Panc1 (cell line): ENCODE measurements at regions not wholly inside any gene's neighbourhood (a gene's known extent, or its start where the extent isn't known, plus 50 kb on each side); places are given as distances from the start of the nearest gene placed in this dataset.

Experiments
- ATAC-seq: fragments of 200-7000 bp; cut with Tn5 transposase; 2 replicates; pipeline ENCODE4 v1.9.1; 2020; ENCODE audit warnings: mild to moderate bottlenecking, moderate library complexity
- BruUV-seq: library from RNA; stranded (reverse); fragments of 400-500 nt; replicated peaks from 2 replicates; lab custom pipeline; 2021; lab: Mats Ljungman, UMichigan
- CTCF ChIA-PET: fragments of 300-600 bp; sonication (Branson Sonifier 250); formaldehyde crosslinking; loops from one replicate; lab custom pipeline; 2022; ENCODE audit warnings: antibody characterized with exemption; lab: Charles Lee
- POLR2A ChIA-PET: fragments of 300-600 bp; sonication (Branson Sonifier 250); formaldehyde crosslinking; loops from one replicate; lab custom pipeline; 2022; ENCODE audit warnings: antibody characterized with exemption; lab: Charles Lee
- DNase-seq: peaks from one replicate; pipeline ENCODE4 v3.0.0-alpha.2; 2010; ENCODE audit warnings: low read depth, low spot score
- H3K27ac ChIP-seq: 2 replicates; pipeline ENCODE4 v1.5.1; 2011; ENCODE audit warnings: mild to moderate bottlenecking, low read length, inconsistent platforms
- H3K27me3 ChIP-seq: fragments of 200-500 bp; sonication (Bioruptor generic); 2 replicates; pipeline ENCODE4 v1.6.0; 2014; ENCODE audit warnings: low read length, inconsistent platforms; ENCODE audit not compliant: control insufficient read depth, insufficient read depth
- H3K36me3 ChIP-seq: fragments of 200-500 bp; sonication (Bioruptor generic); 2 replicates; pipeline ENCODE4 v1.5.1; 2014; ENCODE audit warnings: inconsistent platforms, mild to moderate bottlenecking, low read length, moderate library complexity; ENCODE audit not compliant: control insufficient read depth, insufficient read depth
- H3K4me1 ChIP-seq: 2 replicates; pipeline ENCODE4 v1.5.1; 2011; ENCODE audit warnings: inconsistent platforms, mild to moderate bottlenecking, low read length, moderate library complexity; ENCODE audit not compliant: control insufficient read depth, insufficient read depth
- H3K4me3 ChIP-seq, 2 experiments: 2 replicates each; pipeline ENCODE4 v1.5.1; 2011 to 2012; ENCODE audit warnings: low read depth in 2 of 2, low read length in 2 of 2, mild to moderate bottlenecking in 2 of 2, inconsistent platforms in 1 of 2, moderate library complexity in 1 of 2
- H3K9me3 ChIP-seq: fragments of 200-500 bp; sonication (Bioruptor generic); 2 replicates; pipeline ENCODE4 v1.5.1; 2014; ENCODE audit warnings: low read depth, mild to moderate bottlenecking, inconsistent platforms, low read length, moderate library complexity; ENCODE audit not compliant: control insufficient read depth, insufficient read depth
- CTCF ChIP-seq: fragments of 450-650 bp; IDR thresholded peaks from 2 replicates; pipeline ENCODE4 v1.5.1; 2017; ENCODE audit warnings: mild to moderate bottlenecking
- POLR2AphosphoS5 ChIP-seq: IDR thresholded peaks from 2 replicates; pipeline ENCODE4 v1.6.1; 2012; ENCODE audit warnings: mild to moderate bottlenecking, low read depth, low read length, moderate library complexity
- REST ChIP-seq, 2 experiments: IDR thresholded peaks; 2 replicates each; pipeline ENCODE4 v1.6.1; 2011 to 2012; ENCODE audit warnings: low read depth in 2 of 2, control low read depth in 1 of 2, low read length in 1 of 2, mild to moderate bottlenecking in 1 of 2, moderate library complexity in 1 of 2; ENCODE audit not compliant: insufficient read depth in 1 of 2
- SIN3A ChIP-seq: IDR thresholded peaks from 2 replicates; pipeline ENCODE4 v1.6.1; 2012; ENCODE audit warnings: low read depth, mild to moderate bottlenecking, low read length, moderate library complexity, borderline replicate concordance; ENCODE audit not compliant: insufficient read depth
- TCF7L2 ChIP-seq: IDR thresholded peaks from 2 replicates; pipeline ENCODE4 v1.6.1; 2011; ENCODE audit warnings: mild to moderate bottlenecking, low read depth, low read length, inconsistent platforms
- in situ Hi-C: cut with HindIII; loops from 2 replicates; pipeline ENCODE4 v1.10.0; 2016; ENCODE audit warnings: low sequenced_read_pairs, low pct_unique_long_range_greater_than_20kb
- intact Hi-C: fragments of 100-400 bp; cut with micrococcal nuclease; formaldehyde crosslinking; loops from one replicate; pipeline ENCODE4 v1.10.0; 2022; ENCODE audit not compliant: unreplicated experiment

- no peak for TF ChIP-seq POLR2AphosphoS5
- no peak for TF ChIP-seq CTCF
- TF ChIP-seq TCF7L2, result no peak
- no peak for TF ChIP-seq REST (IDR thresholded peaks at IDR 0.05; ENCODE audit: insufficient read depth in 1 of 2, low read depth in 2 of 2, low read length in 1 of 2)
- TF ChIP-seq SIN3A, result no peak
- ATAC-seq (no peak), DNase-seq (no peak)
- Histone ChIP-seq H3K4me1 (no peaks in the 10 kb centered on the region), H3K36me3 (no peaks in the 10 kb centered on the region), H3K27me3 (no peaks in the 10 kb centered on the region), H3K27ac (no peak overlapping the region), H3K9me3 (no peaks in the 10 kb centered on the region), H3K4me3 (no peak overlapping the region)
- intact Hi-C loops (no loop called here), in situ Hi-C loops (no loop called here)
- BruUV-seq, result no TSS peak
- CTCF ChIA-PET, result no interaction called here
- POLR2A ChIA-PET, result no interaction called here
These were observed 89.4 kb upstream of the KCNK12 start for GRCh38 chr2:47660168-47660567.

GRCh38 chr2:47658646-47659320 lies 88.0 kb upstream of the KCNK12 start:
- Histone ChIP-seq H3K4me3 (no peak overlapping the region), H3K27ac (no peak overlapping the region), H3K9me3 (no peaks in the 10 kb centered on the region), H3K4me1 (peaks cover 7% of the 10 kb centered on the region), H3K36me3 (no peaks in the 10 kb centered on the region), H3K27me3 (no peaks in the 10 kb centered on the region)
- BruUV-seq, result no TSS peak
- CTCF ChIA-PET, result no interaction called here
- DNase-seq (no peak), ATAC-seq (no peak)
- intact Hi-C loops (no loop called here), in situ Hi-C loops (no loop called here)
- TF ChIP-seq POLR2AphosphoS5 (no peak), SIN3A (no peak), REST (IDR thresholded peaks at IDR 0.05; ENCODE audit: insufficient read depth in 1 of 2, low read depth in 2 of 2, low read length in 1 of 2) (no peak), CTCF (no peak), TCF7L2 (no peak)
- POLR2A ChIA-PET, result no interaction called here
